ENCODE measurements at regions not wholly inside any gene's neighbourhood (a gene's known extent, or its start where the extent isn't known, plus 50 kb on each side); places are given as distances from the start of the nearest gene placed in this dataset.

DNA sequence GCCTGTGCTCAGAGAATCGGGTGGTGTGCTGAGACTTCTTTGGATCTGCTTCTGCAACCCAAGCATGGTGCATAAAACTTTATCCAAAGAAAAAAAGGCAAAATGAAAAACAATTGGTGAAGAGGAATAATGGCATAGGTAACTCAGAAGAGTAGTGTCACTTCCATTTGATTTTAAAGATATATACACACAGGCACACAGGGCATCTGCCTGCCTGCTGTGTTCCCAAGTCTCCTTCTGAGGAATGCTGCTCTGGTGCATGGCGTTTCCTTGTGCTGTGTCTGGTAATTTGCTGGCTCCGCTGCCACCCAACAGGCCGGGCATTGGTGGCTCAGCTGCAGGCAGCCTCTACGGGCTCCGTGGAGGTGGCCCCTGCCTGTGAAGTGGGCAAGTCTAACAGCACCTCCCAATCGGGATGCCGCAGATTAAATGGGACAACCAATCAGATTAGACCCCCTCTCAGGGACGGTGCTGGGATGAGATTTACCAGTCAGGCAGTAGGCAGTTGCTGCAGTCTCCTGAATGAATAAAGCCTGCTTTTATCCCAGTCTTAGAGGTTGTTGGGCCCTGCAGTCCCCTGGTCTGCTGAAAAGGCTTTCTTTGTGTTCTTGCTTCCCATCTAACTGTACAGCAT, 253.7 kb upstream of the RASGRP1 start:
- H3K27ac ChIP-seq (ENCODE audit: low read depth in 1 of 2, low read length in 2 of 2), result no peak overlapping the region
- H3K36me3 ChIP-seq (replicated peaks in 1 of 2; ENCODE audit: control insufficient read depth in 1 of 2, insufficient read depth in 2 of 2, low read length in 2 of 2), result no peaks in the 10 kb centered on the region
- no peak overlapping the region for H3K9ac ChIP-seq (ENCODE audit: insufficient read depth, low read length, poor library complexity, severe bottlenecking)
- H3K4me2 ChIP-seq (replicated peaks; ENCODE audit: extremely low read depth, low read length, poor library complexity, severe bottlenecking), result no peak overlapping the region
- Mint-ChIP-seq H3K27ac (no peak overlapping the region), H3K9me3 (peaks cover 0 to 5% (median 4%) of the 10 kb centered on the region in 7 donors), H3K4me1 (peaks cover 3% of the 10 kb centered on the region), H3K27me3 (ENCODE audit: low read depth in 3 of 3) (peaks cover 0 to 10% (median 3%) of the 10 kb centered on the region in 3 donors), H3K36me3 (no peaks in the 10 kb centered on the region), H3K4me3 (no peak overlapping the region)
- no peak overlapping the region for H2AFZ ChIP-seq (ENCODE audit: insufficient read depth, low read depth, low read length, poor library complexity, severe bottlenecking)
- H3K9me3 ChIP-seq (replicated peaks in 1 of 2; ENCODE audit: control insufficient read depth in 1 of 2, insufficient read depth in 1 of 2, low read length in 2 of 2), result peaks cover 5 to 7% of the 10 kb centered on the region in 2 donors
- intact Hi-C loops (cut with micrococcal nuclease), result loop anchor here (5.0 kb wide), 2 partner anchors 759 to 939 kb away; no protein-coding TSS in a partner anchor
- H3K27me3 ChIP-seq (ENCODE audit: control insufficient read depth in 2 of 2, insufficient read depth in 2 of 2, low read length in 2 of 2), result no peaks in the 10 kb centered on the region
- no peaks in the 10 kb centered on the region for H3K4me1 ChIP-seq (ENCODE audit: control insufficient read depth in 1 of 2, insufficient read depth in 2 of 2, low read length in 2 of 2)
- H4K20me1 ChIP-seq (ENCODE audit: insufficient read depth, low read length), result no peaks in the 10 kb centered on the region
- DNase-seq, result no peak
- H3K79me2 ChIP-seq (ENCODE audit: insufficient read depth, low read length), result no peaks in the 10 kb centered on the region
- H3K4me3 ChIP-seq (replicated peaks in 1 of 3; ENCODE audit: low read depth in 2 of 3, low read length in 3 of 3), result no peak overlapping the region
- TF ChIP-seq, protein P1, sequence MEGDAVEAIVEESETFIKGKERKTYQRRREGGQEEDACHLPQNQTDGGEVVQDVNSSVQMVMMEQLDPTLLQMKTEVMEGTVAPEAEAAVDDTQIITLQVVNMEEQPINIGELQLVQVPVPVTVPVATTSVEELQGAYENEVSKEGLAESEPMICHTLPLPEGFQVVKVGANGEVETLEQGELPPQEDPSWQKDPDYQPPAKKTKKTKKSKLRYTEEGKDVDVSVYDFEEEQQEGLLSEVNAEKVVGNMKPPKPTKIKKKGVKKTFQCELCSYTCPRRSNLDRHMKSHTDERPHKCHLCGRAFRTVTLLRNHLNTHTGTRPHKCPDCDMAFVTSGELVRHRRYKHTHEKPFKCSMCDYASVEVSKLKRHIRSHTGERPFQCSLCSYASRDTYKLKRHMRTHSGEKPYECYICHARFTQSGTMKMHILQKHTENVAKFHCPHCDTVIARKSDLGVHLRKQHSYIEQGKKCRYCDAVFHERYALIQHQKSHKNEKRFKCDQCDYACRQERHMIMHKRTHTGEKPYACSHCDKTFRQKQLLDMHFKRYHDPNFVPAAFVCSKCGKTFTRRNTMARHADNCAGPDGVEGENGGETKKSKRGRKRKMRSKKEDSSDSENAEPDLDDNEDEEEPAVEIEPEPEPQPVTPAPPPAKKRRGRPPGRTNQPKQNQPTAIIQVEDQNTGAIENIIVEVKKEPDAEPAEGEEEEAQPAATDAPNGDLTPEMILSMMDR (IDR thresholded peaks at IDR 0.05), result no peak
- 98% methylated on average over 7 of the region's 9 CpGs for WGBS (ENCODE audit: insufficient coverage)

DNA sequence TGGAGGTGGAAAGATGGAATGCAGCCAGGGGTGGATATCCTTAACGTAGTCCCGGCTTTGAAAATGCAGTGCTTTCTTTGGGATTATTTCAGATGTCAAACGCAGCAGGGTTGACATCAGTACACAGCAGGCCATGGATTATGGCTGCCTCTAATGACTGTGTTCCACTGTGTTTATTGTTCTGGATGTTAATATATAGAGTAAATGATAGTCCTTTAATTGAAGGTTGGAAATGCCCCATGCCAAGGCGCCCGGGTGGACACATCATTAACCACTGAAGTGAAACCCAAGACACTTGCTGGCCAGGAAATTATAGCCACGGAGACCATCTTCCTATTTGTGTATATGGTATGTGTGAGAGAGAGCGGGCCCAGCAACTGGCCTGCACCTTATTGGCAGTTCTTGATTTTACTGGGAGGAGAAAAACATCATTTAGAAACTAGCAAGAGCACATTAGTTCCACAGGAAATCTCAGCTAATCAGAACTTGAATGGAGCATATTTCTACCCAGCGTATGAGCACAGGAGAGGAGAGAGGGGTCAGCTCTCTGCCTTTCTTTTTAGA, 254.9 kb upstream of the RASGRP1 start:
- Histone ChIP-seq H3K4me2 (replicated peaks; ENCODE audit: extremely low read depth, low read length, poor library complexity, severe bottlenecking) (no peak overlapping the region), H3K79me2 (ENCODE audit: insufficient read depth, low read length) (no peaks in the 10 kb centered on the region), H4K20me1 (ENCODE audit: insufficient read depth, low read length) (no peaks in the 10 kb centered on the region), H3K9ac (ENCODE audit: insufficient read depth, low read length, poor library complexity, severe bottlenecking) (no peak overlapping the region), H3K27ac (ENCODE audit: low read depth in 1 of 2, low read length in 2 of 2) (no peak overlapping the region), H3K9me3 (replicated peaks in 1 of 2; ENCODE audit: control insufficient read depth in 1 of 2, insufficient read depth in 1 of 2, low read length in 2 of 2) (peaks cover 5 to 9% of the 10 kb centered on the region in 2 donors), H3K4me1 (ENCODE audit: control insufficient read depth in 1 of 2, insufficient read depth in 2 of 2, low read length in 2 of 2) (no peaks in the 10 kb centered on the region), H2AFZ (ENCODE audit: insufficient read depth, low read depth, low read length, poor library complexity, severe bottlenecking) (no peak overlapping the region), H3K4me3 (replicated peaks in 1 of 3; ENCODE audit: low read depth in 2 of 3, low read length in 3 of 3) (no peak overlapping the region), H3K36me3 (replicated peaks in 1 of 2; ENCODE audit: control insufficient read depth in 1 of 2, insufficient read depth in 2 of 2, low read length in 2 of 2) (no peaks in the 10 kb centered on the region), H3K27me3 (ENCODE audit: control insufficient read depth in 2 of 2, insufficient read depth in 2 of 2, low read length in 2 of 2) (no peaks in the 10 kb centered on the region)
- H3K4me1 Mint-ChIP-seq, result peaks cover 3% of the 10 kb centered on the region
- DNase-seq, result no peak
- 92% methylated on average over 3 of the region's 8 CpGs for WGBS (ENCODE audit: insufficient coverage)
- no peaks in the 10 kb centered on the region for H3K36me3 Mint-ChIP-seq
- H3K27ac Mint-ChIP-seq, result no peak overlapping the region
- H3K27me3 Mint-ChIP-seq (ENCODE audit: low read depth in 3 of 3), result peaks cover 0 to 10% (median 3%) of the 10 kb centered on the region in 3 donors
- H3K9me3 Mint-ChIP-seq, result peaks cover 0 to 8% (median 4%) of the 10 kb centered on the region in 7 donors
- intact Hi-C loops (cut with micrococcal nuclease), result loop anchor here (5.0 kb wide), 2 partner anchors 758 to 938 kb away; no protein-coding TSS in a partner anchor
- TF ChIP-seq, protein P1 (IDR thresholded peaks at IDR 0.05), result no peak
- no peak overlapping the region for H3K4me3 Mint-ChIP-seq
